ENCODE measurements at regions not wholly inside any gene's neighbourhood (a gene's known extent, or its start where the extent isn't known, plus 50 kb on each side); places are given as distances from the start of the nearest gene placed in this dataset.

GRCh38 chr2:167689444-167689843 is 558.0 kb downstream of the STK39 start:
- TF ChIP-seq OSR1 (CRISPR knock-in tag; IDR thresholded peaks at IDR 0.05) (no peak), RARB (CRISPR knock-in tag; IDR thresholded peaks at IDR 0.05) (no peak)

Measured in SK-N-SH treated with all-trans-retinoic acid at 6 μM for 48 hours (cell line).